CD1c-positive myeloid dendritic cell (primary cell): ENCODE measurements at regions not wholly inside any gene's neighbourhood (a gene's known extent, or its start where the extent isn't known, plus 50 kb on each side); places are given as distances from the start of the nearest gene placed in this dataset.
"Not testable (repeated sequence)": the region's sequence is repeated elsewhere in the genome, so short reads cannot be mapped to it uniquely, and the experiment has no call there.

Source experiments
- DNase-seq: peaks from one replicate; pipeline ENCODE4 v3.0.0-alpha.2; 2016; ENCODE audit errors: extremely low spot score

GRCh38 chr6:68059899-68060298, 575.2 kb upstream of the ADGRB3 start:
- no peak for DNase-seq

- DNase-seq, result no peak
These were observed 575.8 kb upstream of the ADGRB3 start for GRCh38 chr6:68059261-68059660.

DNA sequence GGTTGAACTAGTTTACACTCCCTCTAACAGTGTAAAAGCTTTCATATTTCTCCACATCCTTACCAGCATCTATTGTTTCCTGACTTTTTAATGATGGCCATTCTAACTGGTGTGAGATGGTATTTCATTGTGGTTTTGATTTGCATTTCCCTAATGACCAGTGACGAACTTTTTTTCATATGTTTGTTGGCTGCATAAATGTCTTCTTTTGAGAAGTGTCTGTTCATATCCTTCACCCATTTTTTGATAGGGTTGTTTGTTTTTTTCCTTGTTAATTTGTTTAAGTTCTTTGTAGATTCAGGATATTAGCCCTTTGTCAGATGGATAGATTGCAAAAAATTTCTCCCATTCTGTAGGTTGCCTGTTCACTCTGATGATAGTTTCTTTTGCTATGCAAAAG, 578.5 kb upstream of the ADGRB3 start:
- DNase-seq, result not testable (repeated sequence)

GRCh38 chr6:68054756-68055155, 580.3 kb upstream of the ADGRB3 start:
- no peak for DNase-seq

GRCh38 chr6:68053805-68054373, 581.2 kb upstream of the ADGRB3 start:
- DNase-seq, result no peak

DNA sequence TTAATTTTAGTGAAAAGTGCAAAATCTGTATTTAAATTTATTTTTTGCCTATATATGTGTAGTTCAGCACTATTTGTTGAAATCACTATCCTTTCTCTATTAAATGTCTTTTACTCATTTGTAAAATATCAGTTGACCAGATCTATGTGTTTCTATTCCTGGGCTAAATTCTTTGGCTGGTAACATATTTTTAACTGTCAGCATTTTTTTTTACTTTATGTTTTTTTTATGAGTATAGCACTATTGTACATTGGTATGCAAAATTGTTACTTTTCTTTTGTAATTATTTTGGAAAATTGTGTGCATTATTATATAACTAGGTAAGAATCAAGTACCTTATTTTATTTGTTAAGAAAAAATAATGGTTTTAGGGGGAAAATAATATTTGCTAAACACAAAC, 582.8 kb upstream of the ADGRB3 start:
- DNase-seq, result no peak

DNA sequence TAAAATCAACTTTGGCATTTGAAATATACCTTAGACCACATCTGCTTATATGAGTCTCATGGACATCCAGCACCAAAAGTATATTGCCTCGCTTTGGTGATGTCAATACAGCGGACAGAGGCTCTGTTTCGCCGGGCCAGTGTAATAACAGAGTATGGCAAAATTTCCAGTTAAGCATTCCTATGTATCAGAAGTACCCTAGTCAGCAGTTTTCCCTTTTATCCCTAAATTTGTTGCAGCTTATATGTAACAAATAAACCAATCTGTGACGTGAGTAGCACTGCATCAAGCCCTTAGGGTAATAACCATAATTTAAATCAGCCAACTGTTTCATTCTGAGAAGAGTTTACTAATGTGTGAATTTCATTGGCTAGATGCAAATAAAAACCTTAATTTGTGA, 585.5 kb upstream of the ADGRB3 start:
- DNase-seq, result no peak

GRCh38 chr6:68046756-68047155, 588.3 kb upstream of the ADGRB3 start:
- no peak for DNase-seq

DNA sequence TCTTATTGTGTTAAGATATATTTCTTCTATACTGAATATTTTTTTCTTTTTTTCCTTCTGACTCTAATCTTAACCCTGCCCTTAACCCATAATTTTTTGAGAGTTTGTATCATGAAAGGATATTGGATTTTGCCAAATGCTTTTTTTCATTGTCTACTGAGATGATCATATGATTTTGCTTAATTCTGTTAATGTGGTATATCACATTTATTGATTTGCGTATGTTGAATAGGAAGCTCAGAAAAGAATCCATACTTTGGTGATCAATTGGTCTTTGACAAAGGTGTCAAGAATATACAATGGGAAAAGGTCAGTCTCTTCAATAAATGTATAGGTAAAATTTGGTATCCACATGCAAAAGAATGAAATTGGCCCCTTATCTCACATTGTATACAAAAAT, 588.8 kb upstream of the ADGRB3 start:
- no peak for DNase-seq

- DNase-seq, result no peak
These were observed 589.9 kb upstream of the ADGRB3 start for GRCh38 chr6:68045193-68045592.

DNA sequence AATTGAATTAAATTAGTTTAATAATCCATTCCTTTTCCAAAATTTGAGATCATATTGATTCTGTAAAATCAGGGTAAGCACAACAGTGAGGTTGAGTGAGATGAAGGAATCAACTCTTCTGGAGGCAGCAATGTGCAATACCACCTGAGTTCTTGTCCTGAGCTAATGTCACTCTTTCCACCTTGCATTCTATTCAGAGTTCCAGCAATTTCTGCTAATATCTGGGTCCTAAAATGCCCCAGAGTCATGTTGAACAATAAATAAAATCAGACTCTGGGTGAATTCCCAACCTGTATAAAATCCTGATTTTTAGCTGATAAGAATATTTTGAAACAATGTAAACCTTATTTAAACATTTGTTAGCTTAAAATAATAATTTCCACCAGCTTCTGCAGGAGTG, 590.8 kb upstream of the ADGRB3 start:
- DNase-seq, result no peak

DNA sequence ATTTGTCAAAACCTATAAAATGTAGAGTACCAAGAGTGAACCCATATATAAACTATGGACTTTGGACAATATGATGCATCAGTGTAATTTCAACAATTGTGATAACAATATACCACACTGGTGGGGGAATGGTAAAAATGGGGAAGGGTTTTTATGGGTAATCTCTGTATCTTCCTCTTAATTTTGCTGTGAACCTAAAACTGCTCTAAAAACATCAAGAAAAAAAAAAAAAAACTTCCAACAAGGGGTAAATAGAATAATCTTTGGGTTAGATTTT, 592.0 kb upstream of the ADGRB3 start:
- no peak for DNase-seq

DNA sequence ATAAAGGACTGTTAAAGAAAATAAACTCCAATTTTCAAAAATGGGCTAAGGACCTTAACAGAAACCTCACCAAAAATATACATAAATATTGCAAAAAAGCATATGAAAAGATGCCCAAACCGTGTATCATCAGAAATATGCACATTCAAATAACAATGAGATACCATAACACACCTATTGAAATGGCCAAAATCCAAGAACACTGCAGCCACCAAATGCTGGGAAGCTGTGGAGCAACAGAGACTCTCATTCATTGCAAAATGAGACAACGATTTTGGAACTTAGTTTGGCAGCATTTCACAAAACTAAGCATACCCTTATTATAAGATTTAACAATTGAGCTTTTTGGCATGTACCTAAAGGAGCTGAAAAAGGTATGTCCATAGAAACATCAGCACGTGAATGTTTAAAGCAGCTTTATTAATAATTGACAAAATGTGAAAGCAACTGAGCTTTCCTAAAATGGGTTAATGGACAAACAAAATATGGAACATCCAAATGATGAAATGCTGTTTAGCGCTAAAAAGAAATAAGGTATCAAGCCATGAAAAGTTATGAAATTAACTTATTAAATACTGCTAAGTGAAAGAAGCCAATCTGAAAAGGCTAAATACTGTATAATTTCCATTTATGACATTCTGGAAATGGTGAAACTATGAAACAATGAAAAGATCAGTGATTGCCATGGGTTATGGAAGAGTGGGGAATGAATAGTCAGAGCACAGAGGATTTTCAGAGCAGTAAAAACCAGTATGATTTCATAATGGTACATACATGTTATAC, 592.6 kb upstream of the ADGRB3 start:
- DNase-seq, result no peak

- no peak for DNase-seq
These were observed 594.3 kb upstream of the ADGRB3 start for GRCh38 chr6:68040780-68041179.

GRCh38 chr6:68040312-68040778, 594.7 kb upstream of the ADGRB3 start:
- DNase-seq, result no peak

GRCh38 chr6:68039641-68040311, 595.3 kb upstream of the ADGRB3 start:
- no peak for DNase-seq

- no peak for DNase-seq
These were observed 596.2 kb upstream of the ADGRB3 start for GRCh38 chr6:68038815-68039408.

- no peak for DNase-seq
These were observed 602.9 kb upstream of the ADGRB3 start for GRCh38 chr6:68032217-68032616.

GRCh38 chr6:68031054-68031453, 604.0 kb upstream of the ADGRB3 start:
- no peak for DNase-seq

DNA sequence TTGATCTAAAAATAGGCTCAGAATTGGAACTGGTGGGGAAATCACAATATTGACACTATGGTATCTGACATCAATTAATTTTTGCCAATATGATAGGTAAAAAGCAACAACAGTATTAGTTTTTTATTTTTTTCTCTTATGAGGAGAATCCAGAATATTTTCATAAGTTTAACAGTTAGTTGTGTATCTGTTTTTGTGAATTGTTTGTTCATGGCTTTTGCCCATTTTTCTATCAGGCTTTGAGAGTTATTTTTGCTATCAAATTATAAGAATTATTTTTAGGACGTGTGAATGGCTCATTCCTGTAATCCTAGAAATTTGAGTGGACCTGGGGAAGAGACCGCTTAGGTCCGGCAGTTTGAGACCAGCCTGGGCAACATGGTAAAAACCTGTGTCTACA, 608.6 kb upstream of the ADGRB3 start:
- no peak for DNase-seq

- no peak for DNase-seq
These were observed 609.3 kb upstream of the ADGRB3 start for GRCh38 chr6:68025764-68026163.

DNA sequence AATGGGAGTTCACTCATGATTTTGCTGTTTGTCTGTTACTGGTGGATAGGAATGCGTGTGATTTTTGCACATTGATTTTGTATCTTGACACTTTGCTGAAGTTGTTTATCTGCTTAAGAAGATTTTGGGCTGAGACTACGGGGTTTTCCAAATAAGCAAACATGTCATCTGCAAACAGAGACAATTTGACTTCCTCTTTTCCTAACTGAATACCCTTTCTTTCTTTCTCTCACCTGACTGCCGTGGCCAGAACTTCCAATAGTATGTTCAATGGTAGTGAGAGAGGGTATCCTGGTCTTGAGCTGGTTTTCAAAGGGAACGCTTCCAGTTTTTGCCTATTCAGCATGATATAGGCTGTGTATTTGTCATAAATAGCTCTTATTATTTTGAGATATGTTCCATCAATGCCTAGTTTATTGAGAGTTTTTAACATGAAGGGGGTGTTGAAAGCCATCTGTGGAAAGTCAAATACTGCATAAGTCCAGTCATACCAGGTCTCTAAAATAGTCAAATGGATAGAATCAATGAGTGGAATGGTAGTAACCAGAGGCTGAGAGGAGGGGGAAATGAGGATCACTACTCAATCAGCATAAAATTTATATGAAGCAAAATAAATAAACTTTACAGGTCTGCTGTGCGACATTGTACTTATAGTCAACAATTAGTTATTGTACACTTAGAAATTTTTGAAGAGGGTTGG, 610.4 kb upstream of the ADGRB3 start:
- no peak for DNase-seq
